HL-60 (cell line): ENCODE measurements at regions not wholly inside any gene's neighbourhood (a gene's known extent, or its start where the extent isn't known, plus 50 kb on each side); places are given as distances from the start of the nearest gene placed in this dataset.

Experiments
- DNase-seq, 2 experiments: peaks; one replicate each; pipeline ENCODE4 v3.0.0-alpha.2; 2010 to 2020; ENCODE audit warnings: low read depth in 1 of 2, low spot score in 1 of 2
- H3K27ac ChIP-seq: fragments of 250-450 bp; sonication (Bioruptor Pico); replicated peaks from 2 replicates; pipeline ENCODE4 v1.5.1; 2020; ENCODE audit warnings: mild to moderate bottlenecking, moderate library complexity
- H3K27me3 ChIP-seq: fragments of 250-450 bp; sonication (Bioruptor Pico); 2 replicates; pipeline ENCODE4 v1.5.1; 2021; ENCODE audit warnings: mild to moderate bottlenecking, moderate library complexity; ENCODE audit not compliant: insufficient read depth, poor library complexity, severe bottlenecking
- H3K4me3 ChIP-seq: replicated peaks from 2 replicates; pipeline ENCODE4 v1.5.1; 2011; ENCODE audit warnings: mild to moderate bottlenecking, control low read depth, low read length; ENCODE audit not compliant: insufficient read depth
- GABPA ChIP-seq: IDR thresholded peaks from 2 replicates; pipeline ENCODE4 v1.6.1; 2012; ENCODE audit warnings: low read depth
- POLR2AphosphoS5 ChIP-seq: IDR thresholded peaks from 2 replicates; pipeline ENCODE4 v1.6.1; 2012; ENCODE audit warnings: low read depth
- REST ChIP-seq: IDR thresholded peaks from 2 replicates; pipeline ENCODE4 v1.6.1; 2012; ENCODE audit warnings: low read depth; ENCODE audit not compliant: insufficient replicate concordance
- SPI1 ChIP-seq: IDR thresholded peaks from 2 replicates; pipeline ENCODE4 v1.6.1; 2012; ENCODE audit warnings: low read depth, mild to moderate bottlenecking, borderline replicate concordance
- TF ChIP-seq, protein P1 (sequence below): IDR thresholded peaks from one replicate; pipeline ENCODE4 v1.5.1; 2011; ENCODE audit warnings: low read length, control low read depth, inconsistent platforms; ENCODE audit not compliant: insufficient read depth

GRCh38 chr10:128727114-128727513, 600.9 kb upstream of the MKI67 start:
- TF ChIP-seq REST = no peak
- TF ChIP-seq SPI1 = no peak
- no peak for TF ChIP-seq GABPA
- TF ChIP-seq, protein P1, sequence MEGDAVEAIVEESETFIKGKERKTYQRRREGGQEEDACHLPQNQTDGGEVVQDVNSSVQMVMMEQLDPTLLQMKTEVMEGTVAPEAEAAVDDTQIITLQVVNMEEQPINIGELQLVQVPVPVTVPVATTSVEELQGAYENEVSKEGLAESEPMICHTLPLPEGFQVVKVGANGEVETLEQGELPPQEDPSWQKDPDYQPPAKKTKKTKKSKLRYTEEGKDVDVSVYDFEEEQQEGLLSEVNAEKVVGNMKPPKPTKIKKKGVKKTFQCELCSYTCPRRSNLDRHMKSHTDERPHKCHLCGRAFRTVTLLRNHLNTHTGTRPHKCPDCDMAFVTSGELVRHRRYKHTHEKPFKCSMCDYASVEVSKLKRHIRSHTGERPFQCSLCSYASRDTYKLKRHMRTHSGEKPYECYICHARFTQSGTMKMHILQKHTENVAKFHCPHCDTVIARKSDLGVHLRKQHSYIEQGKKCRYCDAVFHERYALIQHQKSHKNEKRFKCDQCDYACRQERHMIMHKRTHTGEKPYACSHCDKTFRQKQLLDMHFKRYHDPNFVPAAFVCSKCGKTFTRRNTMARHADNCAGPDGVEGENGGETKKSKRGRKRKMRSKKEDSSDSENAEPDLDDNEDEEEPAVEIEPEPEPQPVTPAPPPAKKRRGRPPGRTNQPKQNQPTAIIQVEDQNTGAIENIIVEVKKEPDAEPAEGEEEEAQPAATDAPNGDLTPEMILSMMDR = no peak
- TF ChIP-seq POLR2AphosphoS5 = no peak
- no peak for DNase-seq
- Histone ChIP-seq H3K27ac (no peak overlapping the region), H3K4me3 (no peak overlapping the region), H3K27me3 (no peaks in the 10 kb centered on the region)

- Histone ChIP-seq H3K4me3 (no peak overlapping the region), H3K27me3 (no peaks in the 10 kb centered on the region), H3K27ac (no peak overlapping the region)
- DNase-seq = no peak
- TF ChIP-seq POLR2AphosphoS5 (no peak), REST (no peak), SPI1 (no peak), GABPA (no peak)
- TF ChIP-seq, protein P1 = no peak
Measured at GRCh38 chr10:128729910-128730420, 603.7 kb upstream of the MKI67 start.

DNA sequence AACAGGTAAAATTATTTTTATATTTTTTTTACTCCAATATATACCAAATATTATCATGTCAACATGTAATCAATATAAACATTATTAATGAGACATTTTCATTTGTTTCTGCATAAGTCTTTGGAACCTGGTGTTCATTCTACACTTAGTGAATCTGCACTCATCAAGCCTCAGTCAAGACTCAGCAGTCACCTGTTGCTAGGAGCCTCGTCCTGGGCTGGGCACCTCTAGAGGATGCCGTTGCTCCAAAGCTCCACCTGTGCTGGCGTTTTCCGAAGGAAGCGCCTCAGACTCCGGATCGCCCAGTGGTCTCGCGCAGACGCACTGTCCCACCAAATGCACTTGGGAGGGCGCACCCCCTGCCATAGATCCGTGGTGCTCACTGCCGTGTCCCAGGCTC, 604.7 kb upstream of the MKI67 start:
- H3K27ac ChIP-seq = no peak overlapping the region
- TF ChIP-seq POLR2AphosphoS5 (no peak), REST (no peak), GABPA (no peak), SPI1 (no peak)
- TF ChIP-seq, protein P1 = no peak
- H3K4me3 ChIP-seq = no peak overlapping the region
- no peaks in the 10 kb centered on the region for H3K27me3 ChIP-seq
- DNase-seq = no peak
